SK-N-SH (cell line): ENCODE measurements at regions not wholly inside any gene's neighbourhood (a gene's known extent, or its start where the extent isn't known, plus 50 kb on each side); places are given as distances from the start of the nearest gene placed in this dataset.

ENCODE experiments used
- CTCF ChIA-PET: fragments of 300-600, 350-600 bp; formaldehyde crosslinking; extraction: SDS; loops from one replicate; lab custom pipeline; 2021; lab: Yijun Ruan, JAX
- POLR2A ChIA-PET: fragments of 350-600 bp; sonication (Branson Sonifier 250); formaldehyde crosslinking; extraction: SDS; loops from one replicate; lab custom pipeline; 2020; ENCODE audit warnings: antibody characterized with exemption, inconsistent platforms; lab: Yijun Ruan, JAX
- DNase-seq: peaks from one replicate; pipeline ENCODE4 v3.0.0; 2012
- H2AFZ ChIP-seq: fragments of 200-600 bp; sonication (generic); 2 replicates; pipeline ENCODE4 v1.8.1; 2016; ENCODE audit warnings: antibody characterized with exemption, mild to moderate bottlenecking, low read depth
- H3F3A ChIP-seq: fragments of 200-600 bp; sonication (generic); replicated peaks from 2 replicates; pipeline ENCODE3; 2016; ENCODE audit warnings: antibody characterized with exemption, mild to moderate bottlenecking; ENCODE audit not compliant: insufficient read depth
- H3K27ac ChIP-seq, 2 experiments: fragments of 200-500 bp in 1 of 2; fragments of 200-600 bp in 1 of 2; sonication (Bioruptor generic) in 1 of 2; sonication (generic), shearing (Covaris generic) in 1 of 2; 2 replicates each; pipeline versions ENCODE4 v1.5.1 to v1.6.1; 2014 to 2016; ENCODE audit warnings: low read depth in 2 of 2, inconsistent platforms in 1 of 2, low read length in 1 of 2, mild to moderate bottlenecking in 1 of 2, mixed read lengths in 1 of 2
- H3K27me3 ChIP-seq: fragments of 200-600 bp; sonication (generic), shearing (Covaris generic); 2 replicates; pipeline ENCODE4 v1.6.1; 2016; ENCODE audit warnings: mixed run types; ENCODE audit not compliant: insufficient read depth
- H3K36me3 ChIP-seq, 2 experiments: fragments of 200-500 bp in 1 of 2; fragments of 200-600 bp in 1 of 2; sonication (Bioruptor generic) in 1 of 2; sonication (generic) in 1 of 2; replicated peaks in 1 of 2; 2 replicates each; pipeline versions ENCODE3 to v1.5.1; 2014 to 2016; ENCODE audit warnings: low read length in 1 of 2, mild to moderate bottlenecking in 1 of 2; ENCODE audit not compliant: insufficient read depth in 2 of 2, control insufficient read depth in 1 of 2
- H3K4me1 ChIP-seq, 2 experiments: fragments of 200-500 bp in 1 of 2; fragments of 200-600 bp in 1 of 2; sonication (Bioruptor generic) in 1 of 2; sonication (generic), shearing (Covaris generic) in 1 of 2; 2 replicates each; pipeline versions ENCODE4 v1.5.1 to v1.6.1; 2014 to 2016; ENCODE audit warnings: low read depth in 1 of 2, low read length in 1 of 2, mixed run types in 1 of 2; ENCODE audit not compliant: insufficient read depth in 2 of 2, control insufficient read depth in 1 of 2
- H3K4me2 ChIP-seq: fragments of 200-600 bp; sonication (generic), shearing (Covaris generic); 2 replicates; pipeline ENCODE4 v1.6.1; 2017; ENCODE audit warnings: mixed run types
- H3K4me3 ChIP-seq, 2 experiments: fragments of 200-500 bp in 1 of 2; fragments of 200-600 bp in 1 of 2; sonication (Bioruptor generic) in 1 of 2; sonication (generic), shearing (Covaris generic) in 1 of 2; 2 replicates each; pipeline versions ENCODE4 v1.5.1 to v1.8.1; 2014 to 2016; ENCODE audit warnings: low read depth in 2 of 2, inconsistent platforms in 1 of 2, low read length in 1 of 2, mild to moderate bottlenecking in 1 of 2, mixed read lengths in 1 of 2, moderate library complexity in 1 of 2
- H3K79me2 ChIP-seq: fragments of 200-600 bp; sonication (generic); 2 replicates; pipeline ENCODE4 v1.8.1; 2017; ENCODE audit warnings: mild to moderate bottlenecking; ENCODE audit not compliant: insufficient read depth
- H3K9ac ChIP-seq: fragments of 200-600 bp; sonication (generic); 2 replicates; pipeline ENCODE4 v1.6.1; 2017; ENCODE audit warnings: mixed run types
- H3K9me2 ChIP-seq: fragments of 200-600 bp; sonication (generic); 2 replicates; pipeline ENCODE4 v1.6.1; 2017; ENCODE audit warnings: mixed run types
- H3K9me3 ChIP-seq: fragments of 200-600 bp; sonication (generic); 2 replicates; pipeline ENCODE4 v1.6.1; 2017; ENCODE audit warnings: mixed run types, mild to moderate bottlenecking, moderate library complexity
- H4K20me1 ChIP-seq: fragments of 200-600 bp; sonication (generic); 2 replicates; pipeline ENCODE4 v1.6.1; 2017; ENCODE audit warnings: mild to moderate bottlenecking, mixed run types; ENCODE audit not compliant: insufficient read depth
- CHD2 ChIP-seq: fragments of 150-350 bp; IDR thresholded peaks from 2 replicates; pipeline ENCODE4 v1.6.1; 2018; ENCODE audit warnings: low read length; ENCODE audit not compliant: partially characterized antibody
- EP300 ChIP-seq, 2 experiments: IDR thresholded peaks; 2 replicates each; pipeline versions ENCODE4 v1.4.0 to v1.6.1; 2012; ENCODE audit warnings: borderline replicate concordance in 1 of 2, low read depth in 1 of 2, low read length in 1 of 2
- FOXM1 ChIP-seq: IDR thresholded peaks from 2 replicates; pipeline ENCODE4 v1.4.0; 2012; ENCODE audit warnings: low read depth, mild to moderate bottlenecking
- GATA2 ChIP-seq: sonication (generic); formaldehyde crosslinking; IDR thresholded peaks from 2 replicates; pipeline ENCODE4 v1.5.0; 2020; ENCODE audit warnings: mild to moderate bottlenecking, missing genetic modification reagents
- JUND ChIP-seq: IDR thresholded peaks from 2 replicates; pipeline ENCODE4 v1.4.0; 2012
- NRF1 ChIP-seq: IDR thresholded peaks from 2 replicates; pipeline ENCODE4 v1.6.1; 2012; ENCODE audit warnings: low read depth, mild to moderate bottlenecking, low read length
- POLR2AphosphoS5 ChIP-seq: IDR thresholded peaks from 2 replicates; pipeline ENCODE4 v1.6.1; 2012; ENCODE audit warnings: low read depth, low read length
- RAD21 ChIP-seq: IDR thresholded peaks from 2 replicates; pipeline ENCODE4 v1.6.1; 2012; ENCODE audit warnings: mild to moderate bottlenecking, low read length
- RXRA ChIP-seq: IDR thresholded peaks from 2 replicates; pipeline ENCODE4 v1.4.0; 2012; ENCODE audit warnings: low read depth, mild to moderate bottlenecking, borderline replicate concordance
- SIN3A ChIP-seq: IDR thresholded peaks from 2 replicates; pipeline ENCODE4 v1.6.1; 2012; ENCODE audit warnings: low read depth, mild to moderate bottlenecking, low read length, moderate library complexity, borderline replicate concordance
- TAF1 ChIP-seq: IDR thresholded peaks from 2 replicates; pipeline ENCODE4 v1.6.1; 2012; ENCODE audit warnings: low read depth, mild to moderate bottlenecking, low read length, moderate library complexity, borderline replicate concordance
- TCF12 ChIP-seq: IDR thresholded peaks from 2 replicates; pipeline ENCODE4 v1.4.0; 2012
- YY1 ChIP-seq: IDR thresholded peaks from 2 replicates; pipeline ENCODE4 v1.4.0; 2012; ENCODE audit warnings: low read depth, mild to moderate bottlenecking
- WGBS: methylation state at CpG from one replicate; pipeline ENCODE4 v1.1.6; 2017; ENCODE audit warnings: low lambda C conversion rate; 5-methylcytosine and 5-hydroxymethylcytosine counted together
- TF ChIP-seq, protein P1 (sequence below): IDR thresholded peaks from 2 replicates; pipeline ENCODE4 v1.4.0; 2012; ENCODE audit warnings: low read depth, borderline replicate concordance
- TF ChIP-seq, protein P2 (sequence below): fragments of 150-350 bp; IDR thresholded peaks from 2 replicates; pipeline ENCODE4 v1.6.1; 2016; ENCODE audit warnings: mild to moderate bottlenecking, low read depth, low read length
- TF ChIP-seq, protein P3 (sequence below): fragments of 150-350 bp; IDR thresholded peaks from 2 replicates; pipeline ENCODE4 v1.6.1; 2017; ENCODE audit warnings: antibody characterized with exemption, low read length, low read depth, borderline replicate concordance

GRCh38 chr2:8270699-8271098 lies 411.2 kb upstream of the ID2 start:
- no peaks in the 10 kb centered on the region for H3F3A ChIP-seq
- H3K79me2 ChIP-seq = no peaks in the 10 kb centered on the region
- H2AFZ ChIP-seq = no peak overlapping the region
- peaks cover 0 to 3% of the 10 kb centered on the region in 2 experiments; a peak in 1 of 4 replicates for H3K4me1 ChIP-seq
- no peak overlapping the region for H3K27ac ChIP-seq
- H3K4me3 ChIP-seq = no peak overlapping the region
- H3K4me2 ChIP-seq = no peak overlapping the region
- H4K20me1 ChIP-seq = no peaks in the 10 kb centered on the region
- POLR2A ChIA-PET = no interaction called here
- no peak for TF ChIP-seq JUND
- no peak for TF ChIP-seq TCF12
- TF ChIP-seq, protein P1, sequence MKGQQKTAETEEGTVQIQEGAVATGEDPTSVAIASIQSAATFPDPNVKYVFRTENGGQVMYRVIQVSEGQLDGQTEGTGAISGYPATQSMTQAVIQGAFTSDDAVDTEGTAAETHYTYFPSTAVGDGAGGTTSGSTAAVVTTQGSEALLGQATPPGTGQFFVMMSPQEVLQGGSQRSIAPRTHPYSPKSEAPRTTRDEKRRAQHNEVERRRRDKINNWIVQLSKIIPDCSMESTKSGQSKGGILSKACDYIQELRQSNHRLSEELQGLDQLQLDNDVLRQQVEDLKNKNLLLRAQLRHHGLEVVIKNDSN = no peak
- DNase-seq = no peak
- no peaks in the 10 kb centered on the region for H3K9me2 ChIP-seq
- CTCF ChIA-PET = interaction anchor here (1.1 kb wide), 1 partner anchor 31 kb away, joined by 3 read pairs; no protein-coding TSS in a partner anchor
- H3K9me3 ChIP-seq = no peaks in the 10 kb centered on the region
- H3K36me3 ChIP-seq = no peaks in the 10 kb centered on the region
- H3K27me3 ChIP-seq = no peaks in the 10 kb centered on the region
- H3K9ac ChIP-seq = no peak overlapping the region

DNA sequence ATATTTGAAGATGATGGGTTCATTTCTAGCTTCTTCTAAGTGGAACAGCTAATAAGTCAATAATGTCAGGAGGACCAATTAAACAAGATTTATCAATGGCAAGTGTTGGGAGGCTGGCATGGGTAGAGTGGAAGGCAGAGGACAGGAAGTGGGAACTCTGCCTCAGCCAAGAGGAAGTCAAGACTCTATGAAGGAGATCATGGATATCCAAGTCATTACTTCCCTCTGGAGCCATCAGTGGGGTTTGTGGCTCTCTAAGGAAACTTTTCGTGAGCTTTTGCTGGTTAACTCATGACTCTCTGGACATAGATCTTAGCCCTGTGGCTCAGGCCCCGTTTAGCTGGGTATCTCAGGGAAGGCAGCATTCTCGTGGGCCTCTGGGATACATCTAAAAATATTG lies 410.4 kb upstream of the ID2 start:
- H3K4me3 ChIP-seq = no peak overlapping the region
- H3K27ac ChIP-seq = no peak overlapping the region
- no peak for DNase-seq
- no peaks in the 10 kb centered on the region for H3K9me3 ChIP-seq
- H3K9me2 ChIP-seq = no peaks in the 10 kb centered on the region
- ChIA-PET POLR2A (no interaction called here), CTCF (interaction anchor here (1.1 to 1.4 kb wide), 2 partner anchors 10 to 30 kb away, joined by 3 to 5 read pairs; no protein-coding TSS in a partner anchor)
- peaks cover 0 to 3% of the 10 kb centered on the region in 2 experiments; a peak in 1 of 4 replicates for H3K4me1 ChIP-seq
- no peak overlapping the region for H3K9ac ChIP-seq
- no peak overlapping the region for H2AFZ ChIP-seq
- no peaks in the 10 kb centered on the region for H3F3A ChIP-seq
- no peaks in the 10 kb centered on the region for H3K27me3 ChIP-seq
- no peak overlapping the region for H3K4me2 ChIP-seq
- TF ChIP-seq TAF1 = no peak
- no peak for TF ChIP-seq SIN3A
- TF ChIP-seq NRF1 = no peak
- TF ChIP-seq EP300 (IDR thresholded peaks at IDR 0.05; ENCODE audit: borderline replicate concordance in 1 of 2, low read depth in 1 of 2, low read length in 1 of 2) = no peak
- no peak for TF ChIP-seq RAD21
- TF ChIP-seq RXRA = no peak
- TF ChIP-seq GATA2 (CRISPR knock-in tag) = no peak
- no peak for TF ChIP-seq FOXM1
- no peak for TF ChIP-seq CHD2
- TF ChIP-seq YY1 = no peak
- TF ChIP-seq, protein P2, sequence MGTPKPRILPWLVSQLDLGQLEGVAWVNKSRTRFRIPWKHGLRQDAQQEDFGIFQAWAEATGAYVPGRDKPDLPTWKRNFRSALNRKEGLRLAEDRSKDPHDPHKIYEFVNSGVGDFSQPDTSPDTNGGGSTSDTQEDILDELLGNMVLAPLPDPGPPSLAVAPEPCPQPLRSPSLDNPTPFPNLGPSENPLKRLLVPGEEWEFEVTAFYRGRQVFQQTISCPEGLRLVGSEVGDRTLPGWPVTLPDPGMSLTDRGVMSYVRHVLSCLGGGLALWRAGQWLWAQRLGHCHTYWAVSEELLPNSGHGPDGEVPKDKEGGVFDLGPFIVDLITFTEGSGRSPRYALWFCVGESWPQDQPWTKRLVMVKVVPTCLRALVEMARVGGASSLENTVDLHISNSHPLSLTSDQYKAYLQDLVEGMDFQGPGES = no peak
- TF ChIP-seq, protein P3, sequence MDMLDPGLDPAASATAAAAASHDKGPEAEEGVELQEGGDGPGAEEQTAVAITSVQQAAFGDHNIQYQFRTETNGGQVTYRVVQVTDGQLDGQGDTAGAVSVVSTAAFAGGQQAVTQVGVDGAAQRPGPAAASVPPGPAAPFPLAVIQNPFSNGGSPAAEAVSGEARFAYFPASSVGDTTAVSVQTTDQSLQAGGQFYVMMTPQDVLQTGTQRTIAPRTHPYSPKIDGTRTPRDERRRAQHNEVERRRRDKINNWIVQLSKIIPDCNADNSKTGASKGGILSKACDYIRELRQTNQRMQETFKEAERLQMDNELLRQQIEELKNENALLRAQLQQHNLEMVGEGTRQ = no peak
- TF ChIP-seq POLR2AphosphoS5 = no peak
- no peaks in the 10 kb centered on the region for H3K79me2 ChIP-seq
- no peaks in the 10 kb centered on the region for H3K36me3 ChIP-seq
- H4K20me1 ChIP-seq = no peaks in the 10 kb centered on the region
- WGBS = 22% methylated on average over 3 of the region's 3 CpGs
